IPS DF 4.7 (cell line): ENCODE measurements at regions not wholly inside any gene's neighbourhood (a gene's known extent, or its start where the extent isn't known, plus 50 kb on each side); places are given as distances from the start of the nearest gene placed in this dataset.
A peak's percentile ranks its signal among the peaks of the same experiment; 100 is the strongest.

Source experiments
- DNase-seq: peaks from one replicate; pipeline ENCODE4 v3.0.0-alpha.2; 2013; ENCODE audit warnings: low spot score; ENCODE audit errors: extremely low read depth

GRCh38 chr3:124526601-124527000 lies 203.7 kb upstream of the UMPS start:
- DNase-seq, result no peak

GRCh38 chr3:124529826-124530571 lies 200.3 kb upstream of the UMPS start:
- no peak for DNase-seq

GRCh38 chr3:124530916-124531315 lies 199.3 kb upstream of the UMPS start:
- DNase-seq, result no peak

GRCh38 chr3:124532071-124532470 lies 198.2 kb upstream of the UMPS start:
- no peak for DNase-seq

- DNase-seq, result no peak
Observed at GRCh38 chr3:124535306-124535705, 194.9 kb upstream of the UMPS start.

GRCh38 chr3:124540550-124541211 lies 189.6 kb upstream of the UMPS start:
- DNase-seq, result no peak

- DNase-seq, result no peak
Observed at GRCh38 chr3:124542214-124542869, 187.9 kb upstream of the UMPS start.

GRCh38 chr3:124545891-124546290 lies 184.4 kb upstream of the UMPS start:
- no peak for DNase-seq

- no peak for DNase-seq
Observed at GRCh38 chr3:124552224-124552623, 178.0 kb upstream of the UMPS start.

GRCh38 chr3:124553178-124553577 lies 177.1 kb upstream of the UMPS start:
- DNase-seq, result no peak

- no peak for DNase-seq
Observed at GRCh38 chr3:124556636-124557035, 173.6 kb upstream of the UMPS start.

- no peak for DNase-seq
Observed at GRCh38 chr3:124557433-124558232, 172.6 kb upstream of the UMPS start.

GRCh38 chr3:124558991-124559845 lies 171.0 kb upstream of the UMPS start:
- DNase-seq, result no peak

- DNase-seq, result peak; percentile 91
Observed at GRCh38 chr3:124559846-124560574, 170.2 kb upstream of the UMPS start.

- no peak for DNase-seq
Observed at GRCh38 chr3:124560666-124561215, 169.5 kb upstream of the UMPS start.

GRCh38 chr3:124562769-124563168 lies 167.5 kb upstream of the UMPS start:
- DNase-seq, result no peak

- DNase-seq, result no peak
Observed at GRCh38 chr3:124563376-124563775, 166.9 kb upstream of the UMPS start.

- peak; percentile 78 for DNase-seq
Observed at GRCh38 chr3:124565013-124565412, 165.2 kb upstream of the UMPS start.

GRCh38 chr3:124565551-124565950 lies 164.7 kb upstream of the UMPS start:
- DNase-seq, result no peak

- no peak for DNase-seq
Observed at GRCh38 chr3:124566701-124567100, 163.6 kb upstream of the UMPS start.
